HepG2 (cell line): ENCODE measurements at regions not wholly inside any gene's neighbourhood (a gene's known extent, or its start where the extent isn't known, plus 50 kb on each side); places are given as distances from the start of the nearest gene placed in this dataset.

Experiments
- ATF2 ChIP-seq: sonication (generic); formaldehyde crosslinking; IDR thresholded peaks from 2 replicates; pipeline ENCODE4 v1.4.0; 2020; ENCODE audit warnings: missing genetic modification reagents
- CTCF ChIP-seq: sonication (generic); formaldehyde crosslinking; IDR thresholded peaks from 2 replicates; pipeline ENCODE4 v1.5.0; 2020; ENCODE audit warnings: mild to moderate bottlenecking, missing genetic modification reagents, moderate library complexity
- EZH2 ChIP-seq: conservative IDR thresholded peaks from 2 replicates; pipeline ENCODE4 v1.6.1; 2012; ENCODE audit warnings: mild to moderate bottlenecking, low read depth, low read length, moderate library complexity
- HNRNPUL1 ChIP-seq: fragments of 200-400 bp; formaldehyde crosslinking; IDR thresholded peaks from 2 replicates; pipeline ENCODE4 v1.6.1; 2017; ENCODE audit warnings: low read depth, mild to moderate bottlenecking, low read length, moderate library complexity
- KAT8 ChIP-seq: IDR thresholded peaks from 2 replicates; pipeline ENCODE4 v1.6.1; 2016; ENCODE audit warnings: missing genetic modification reagents, missing compliant biosample characterization
- POLR2A ChIP-seq, 2 experiments: IDR thresholded peaks; 2 replicates each; pipeline ENCODE4 v1.6.1; 2011; ENCODE audit warnings: low read depth in 2 of 2, low read length in 2 of 2, mild to moderate bottlenecking in 1 of 2, moderate library complexity in 1 of 2; ENCODE audit not compliant: insufficient read depth in 1 of 2
- ZBTB8A ChIP-seq: sonication (generic); formaldehyde crosslinking; IDR thresholded peaks from 2 replicates; pipeline ENCODE4 v1.4.0; 2020; ENCODE audit warnings: mild to moderate bottlenecking, low read depth, missing genetic modification reagents, borderline replicate concordance
- ZNF280B ChIP-seq: sonication (generic); formaldehyde crosslinking; IDR thresholded peaks from 2 replicates; pipeline ENCODE4 v1.5.0; 2020; ENCODE audit warnings: missing genetic modification reagents, mild to moderate bottlenecking, borderline replicate concordance
- ZNF670 ChIP-seq: sonication (generic); formaldehyde crosslinking; IDR thresholded peaks from 2 replicates; pipeline ENCODE4 v1.8.0; 2022; ENCODE audit warnings: mild to moderate bottlenecking, missing genetic modification reagents, borderline replicate concordance

GRCh38 chr9:23326597-23326996 lies 499.4 kb downstream of the ELAVL2 start:
- TF ChIP-seq KAT8 (no peak), ZNF670 (CRISPR knock-in tag) (no peak), HNRNPUL1 (no peak), CTCF (CRISPR knock-in tag) (no peak), POLR2A (IDR thresholded peaks at IDR 0.05; ENCODE audit: insufficient read depth in 1 of 2, low read depth in 2 of 2, low read length in 2 of 2) (no peak), EZH2 (no peak), ZNF280B (CRISPR knock-in tag) (no peak), ATF2 (no peak), ZBTB8A (CRISPR knock-in tag) (no peak)
